ENCODE measurements at regions not wholly inside any gene's neighbourhood (a gene's known extent, or its start where the extent isn't known, plus 50 kb on each side); places are given as distances from the start of the nearest gene placed in this dataset.

- Histone ChIP-seq H3K4me1 (replicated peaks; ENCODE audit: insufficient read depth) (no peaks in the 10 kb centered on the region), H3K4me3 (no peak overlapping the region), H3F3A (ENCODE audit: insufficient read depth, low read depth) (no peaks in the 10 kb centered on the region), H3K4me2 (no peak overlapping the region), H4K20me1 (ENCODE audit: insufficient read depth) (no peaks in the 10 kb centered on the region), H2AFZ (no peak overlapping the region), H3K79me2 (ENCODE audit: low read depth) (no peaks in the 10 kb centered on the region), H3K27me3 (ENCODE audit: insufficient read depth, low read depth) (peaks cover 7% of the 10 kb centered on the region), H3K9me3 (ENCODE audit: insufficient read depth, low read depth) (no peaks in the 10 kb centered on the region), H3K27ac (no peak overlapping the region), H3K9me2 (ENCODE audit: insufficient read depth) (no peaks in the 10 kb centered on the region), H3K36me3 (ENCODE audit: low read depth) (no peaks in the 10 kb centered on the region)
- no peak for TF ChIP-seq CTCF (conservative IDR thresholded peaks at IDR 0.05)
- no peak for TF ChIP-seq EZH2 (IDR thresholded peaks at IDR 0.05; ENCODE audit: low read depth)
- ChIA-PET POLR2A (ENCODE audit: unreplicated experiment) (no interaction called here), CTCF (no interaction called here)
- intact Hi-C loops (cut with micrococcal nuclease; ENCODE audit: unreplicated experiment) = no loop called here
- no peak for DNase-seq
- BruUV-seq (replicated peaks) = no TSS peak
These were observed 261.7 kb downstream of the KIF4B start for GRCh38 chr5:155275222-155275621.

- Histone ChIP-seq H3K4me2 (no peak overlapping the region), H3K4me3 (no peak overlapping the region), H3K4me1 (replicated peaks; ENCODE audit: insufficient read depth) (no peaks in the 10 kb centered on the region), H3K27me3 (ENCODE audit: insufficient read depth, low read depth) (peaks cover 7% of the 10 kb centered on the region), H3K27ac (no peak overlapping the region), H2AFZ (no peak overlapping the region), H3K36me3 (ENCODE audit: low read depth) (no peaks in the 10 kb centered on the region), H3F3A (ENCODE audit: insufficient read depth, low read depth) (no peaks in the 10 kb centered on the region), H3K9me2 (ENCODE audit: insufficient read depth) (no peaks in the 10 kb centered on the region), H4K20me1 (ENCODE audit: insufficient read depth) (no peaks in the 10 kb centered on the region), H3K9me3 (ENCODE audit: insufficient read depth, low read depth) (no peaks in the 10 kb centered on the region), H3K79me2 (ENCODE audit: low read depth) (no peaks in the 10 kb centered on the region)
- CTCF ChIA-PET = no interaction called here
- no peak for TF ChIP-seq CTCF (conservative IDR thresholded peaks at IDR 0.05)
- no peak for TF ChIP-seq EZH2 (IDR thresholded peaks at IDR 0.05; ENCODE audit: low read depth)
- DNase-seq = no peak
- POLR2A ChIA-PET (ENCODE audit: unreplicated experiment) = no interaction called here
- intact Hi-C loops (cut with micrococcal nuclease; ENCODE audit: unreplicated experiment) = no loop called here
- BruUV-seq (replicated peaks) = no TSS peak
These were observed 262.7 kb downstream of the KIF4B start for GRCh38 chr5:155276231-155276630.

GRCh38 chr5:155278532-155278931, 265.0 kb downstream of the KIF4B start:
- peaks cover 17% of the 10 kb centered on the region for H3K27me3 ChIP-seq (ENCODE audit: insufficient read depth, low read depth)
- TF ChIP-seq EZH2 (IDR thresholded peaks at IDR 0.05; ENCODE audit: low read depth) (no peak), CTCF (conservative IDR thresholded peaks at IDR 0.05) (no peak)
- H3K79me2 ChIP-seq (ENCODE audit: low read depth) = no peaks in the 10 kb centered on the region
- no peak overlapping the region for H3K27ac ChIP-seq
- no peaks in the 10 kb centered on the region for H3K9me3 ChIP-seq (ENCODE audit: insufficient read depth, low read depth)
- no peaks in the 10 kb centered on the region for H3K4me1 ChIP-seq (replicated peaks; ENCODE audit: insufficient read depth)
- intact Hi-C loops (cut with micrococcal nuclease; ENCODE audit: unreplicated experiment) = no loop called here
- H3K36me3 ChIP-seq (ENCODE audit: low read depth) = no peaks in the 10 kb centered on the region
- no peaks in the 10 kb centered on the region for H4K20me1 ChIP-seq (ENCODE audit: insufficient read depth)
- H3K4me2 ChIP-seq = no peak overlapping the region
- H3F3A ChIP-seq (ENCODE audit: insufficient read depth, low read depth) = no peaks in the 10 kb centered on the region
- H3K9me2 ChIP-seq (ENCODE audit: insufficient read depth) = no peaks in the 10 kb centered on the region
- POLR2A ChIA-PET (ENCODE audit: unreplicated experiment) = no interaction called here
- CTCF ChIA-PET = no interaction called here
- no peak overlapping the region for H3K4me3 ChIP-seq
- no peak overlapping the region for H2AFZ ChIP-seq
- BruUV-seq (replicated peaks) = no TSS peak
- DNase-seq = no peak

Data from PC-9 (cell line).